H1 (cell line): ENCODE measurements at regions not wholly inside any gene's neighbourhood (a gene's known extent, or its start where the extent isn't known, plus 50 kb on each side); places are given as distances from the start of the nearest gene placed in this dataset.

ENCODE experiments used
- CHD2 ChIP-seq: IDR thresholded peaks from 2 replicates; pipeline ENCODE4 v1.6.1; 2012; ENCODE audit warnings: low read length, improper control_type of control experiment
- KDM5A ChIP-seq: fragments of 200-600 bp; IDR thresholded peaks from 2 replicates; pipeline ENCODE4 v1.7.1; 2012; ENCODE audit warnings: mild to moderate bottlenecking, low read length, inconsistent platforms, mixed read lengths
- NANOG ChIP-seq: IDR thresholded peaks from 2 replicates; pipeline ENCODE4 v1.6.1; 2011; ENCODE audit warnings: low read length, low read depth, mild to moderate bottlenecking, inconsistent platforms; ENCODE audit not compliant: insufficient read depth, poor library complexity, severe bottlenecking
- SIN3A ChIP-seq, 2 experiments: IDR thresholded peaks in 1 of 2; conservative IDR thresholded peaks in 1 of 2; 2 replicates each; pipeline ENCODE4 v1.6.1; 2011 to 2012; ENCODE audit warnings: low read length in 2 of 2, improper control_type of control experiment in 1 of 2, low read depth in 1 of 2, mild to moderate bottlenecking in 1 of 2
- TAF1 ChIP-seq: IDR thresholded peaks from 2 replicates; pipeline ENCODE4 v1.6.1; 2011; ENCODE audit warnings: mild to moderate bottlenecking, low read depth, low read length
- TF ChIP-seq, protein P1 (sequence below), 3 experiments: IDR thresholded peaks; 1 replicate in 2 of 3; 2 replicates in 1 of 3; pipeline versions ENCODE4 v1.5.1 to v1.6.1; 2011; ENCODE audit warnings: low read length in 3 of 3, mild to moderate bottlenecking in 3 of 3, inconsistent platforms in 2 of 3, low read depth in 1 of 3, moderate library complexity in 1 of 3; ENCODE audit not compliant: insufficient read depth in 1 of 3; ENCODE audit errors: control extremely low read depth in 1 of 3
- TF ChIP-seq, protein P2 (sequence below): fragments of 300-600 bp; sonication (generic); IDR thresholded peaks from 2 replicates; pipeline ENCODE4 v1.7.1; 2012; ENCODE audit warnings: low read length, moderate library complexity, mild to moderate bottlenecking, inconsistent platforms; ENCODE audit not compliant: insufficient replicate concordance

DNA sequence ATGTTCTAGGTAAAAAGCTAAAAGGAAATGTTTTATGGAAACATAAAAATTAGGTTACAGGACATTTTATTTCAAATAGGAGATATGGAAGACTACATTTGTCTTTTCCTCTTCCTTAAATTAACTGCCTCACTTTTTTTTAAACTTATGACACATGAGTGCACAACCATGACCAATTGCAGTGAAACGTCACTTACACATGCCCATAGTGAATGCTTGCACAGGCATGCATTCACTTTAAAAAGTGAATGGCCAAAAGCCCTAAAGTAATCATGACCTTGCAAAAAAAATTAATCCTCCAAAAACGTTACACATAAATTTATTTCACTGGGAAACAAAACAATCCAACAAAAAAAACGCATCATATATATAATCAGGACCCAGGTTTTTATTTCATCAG, 343.2 kb upstream of the TMTC1 start (continued):
- no peak for TF ChIP-seq NANOG
- TF ChIP-seq TAF1, result no peak
- TF ChIP-seq KDM5A, result no peak
- TF ChIP-seq CHD2, result no peak
- TF ChIP-seq, protein P1, sequence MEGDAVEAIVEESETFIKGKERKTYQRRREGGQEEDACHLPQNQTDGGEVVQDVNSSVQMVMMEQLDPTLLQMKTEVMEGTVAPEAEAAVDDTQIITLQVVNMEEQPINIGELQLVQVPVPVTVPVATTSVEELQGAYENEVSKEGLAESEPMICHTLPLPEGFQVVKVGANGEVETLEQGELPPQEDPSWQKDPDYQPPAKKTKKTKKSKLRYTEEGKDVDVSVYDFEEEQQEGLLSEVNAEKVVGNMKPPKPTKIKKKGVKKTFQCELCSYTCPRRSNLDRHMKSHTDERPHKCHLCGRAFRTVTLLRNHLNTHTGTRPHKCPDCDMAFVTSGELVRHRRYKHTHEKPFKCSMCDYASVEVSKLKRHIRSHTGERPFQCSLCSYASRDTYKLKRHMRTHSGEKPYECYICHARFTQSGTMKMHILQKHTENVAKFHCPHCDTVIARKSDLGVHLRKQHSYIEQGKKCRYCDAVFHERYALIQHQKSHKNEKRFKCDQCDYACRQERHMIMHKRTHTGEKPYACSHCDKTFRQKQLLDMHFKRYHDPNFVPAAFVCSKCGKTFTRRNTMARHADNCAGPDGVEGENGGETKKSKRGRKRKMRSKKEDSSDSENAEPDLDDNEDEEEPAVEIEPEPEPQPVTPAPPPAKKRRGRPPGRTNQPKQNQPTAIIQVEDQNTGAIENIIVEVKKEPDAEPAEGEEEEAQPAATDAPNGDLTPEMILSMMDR (IDR thresholded peaks at IDR 0.05; ENCODE audit: control extremely low read depth in 1 of 3, insufficient read depth in 1 of 3, low read depth in 1 of 3, low read length in 3 of 3), result no peak
- no peak for TF ChIP-seq SIN3A (conservative IDR thresholded peaks at IDR 0.05 in 1 of 2, IDR thresholded peaks at IDR 0.05 in 1 of 2; ENCODE audit: low read depth in 1 of 2, low read length in 2 of 2)
- TF ChIP-seq, protein P2, sequence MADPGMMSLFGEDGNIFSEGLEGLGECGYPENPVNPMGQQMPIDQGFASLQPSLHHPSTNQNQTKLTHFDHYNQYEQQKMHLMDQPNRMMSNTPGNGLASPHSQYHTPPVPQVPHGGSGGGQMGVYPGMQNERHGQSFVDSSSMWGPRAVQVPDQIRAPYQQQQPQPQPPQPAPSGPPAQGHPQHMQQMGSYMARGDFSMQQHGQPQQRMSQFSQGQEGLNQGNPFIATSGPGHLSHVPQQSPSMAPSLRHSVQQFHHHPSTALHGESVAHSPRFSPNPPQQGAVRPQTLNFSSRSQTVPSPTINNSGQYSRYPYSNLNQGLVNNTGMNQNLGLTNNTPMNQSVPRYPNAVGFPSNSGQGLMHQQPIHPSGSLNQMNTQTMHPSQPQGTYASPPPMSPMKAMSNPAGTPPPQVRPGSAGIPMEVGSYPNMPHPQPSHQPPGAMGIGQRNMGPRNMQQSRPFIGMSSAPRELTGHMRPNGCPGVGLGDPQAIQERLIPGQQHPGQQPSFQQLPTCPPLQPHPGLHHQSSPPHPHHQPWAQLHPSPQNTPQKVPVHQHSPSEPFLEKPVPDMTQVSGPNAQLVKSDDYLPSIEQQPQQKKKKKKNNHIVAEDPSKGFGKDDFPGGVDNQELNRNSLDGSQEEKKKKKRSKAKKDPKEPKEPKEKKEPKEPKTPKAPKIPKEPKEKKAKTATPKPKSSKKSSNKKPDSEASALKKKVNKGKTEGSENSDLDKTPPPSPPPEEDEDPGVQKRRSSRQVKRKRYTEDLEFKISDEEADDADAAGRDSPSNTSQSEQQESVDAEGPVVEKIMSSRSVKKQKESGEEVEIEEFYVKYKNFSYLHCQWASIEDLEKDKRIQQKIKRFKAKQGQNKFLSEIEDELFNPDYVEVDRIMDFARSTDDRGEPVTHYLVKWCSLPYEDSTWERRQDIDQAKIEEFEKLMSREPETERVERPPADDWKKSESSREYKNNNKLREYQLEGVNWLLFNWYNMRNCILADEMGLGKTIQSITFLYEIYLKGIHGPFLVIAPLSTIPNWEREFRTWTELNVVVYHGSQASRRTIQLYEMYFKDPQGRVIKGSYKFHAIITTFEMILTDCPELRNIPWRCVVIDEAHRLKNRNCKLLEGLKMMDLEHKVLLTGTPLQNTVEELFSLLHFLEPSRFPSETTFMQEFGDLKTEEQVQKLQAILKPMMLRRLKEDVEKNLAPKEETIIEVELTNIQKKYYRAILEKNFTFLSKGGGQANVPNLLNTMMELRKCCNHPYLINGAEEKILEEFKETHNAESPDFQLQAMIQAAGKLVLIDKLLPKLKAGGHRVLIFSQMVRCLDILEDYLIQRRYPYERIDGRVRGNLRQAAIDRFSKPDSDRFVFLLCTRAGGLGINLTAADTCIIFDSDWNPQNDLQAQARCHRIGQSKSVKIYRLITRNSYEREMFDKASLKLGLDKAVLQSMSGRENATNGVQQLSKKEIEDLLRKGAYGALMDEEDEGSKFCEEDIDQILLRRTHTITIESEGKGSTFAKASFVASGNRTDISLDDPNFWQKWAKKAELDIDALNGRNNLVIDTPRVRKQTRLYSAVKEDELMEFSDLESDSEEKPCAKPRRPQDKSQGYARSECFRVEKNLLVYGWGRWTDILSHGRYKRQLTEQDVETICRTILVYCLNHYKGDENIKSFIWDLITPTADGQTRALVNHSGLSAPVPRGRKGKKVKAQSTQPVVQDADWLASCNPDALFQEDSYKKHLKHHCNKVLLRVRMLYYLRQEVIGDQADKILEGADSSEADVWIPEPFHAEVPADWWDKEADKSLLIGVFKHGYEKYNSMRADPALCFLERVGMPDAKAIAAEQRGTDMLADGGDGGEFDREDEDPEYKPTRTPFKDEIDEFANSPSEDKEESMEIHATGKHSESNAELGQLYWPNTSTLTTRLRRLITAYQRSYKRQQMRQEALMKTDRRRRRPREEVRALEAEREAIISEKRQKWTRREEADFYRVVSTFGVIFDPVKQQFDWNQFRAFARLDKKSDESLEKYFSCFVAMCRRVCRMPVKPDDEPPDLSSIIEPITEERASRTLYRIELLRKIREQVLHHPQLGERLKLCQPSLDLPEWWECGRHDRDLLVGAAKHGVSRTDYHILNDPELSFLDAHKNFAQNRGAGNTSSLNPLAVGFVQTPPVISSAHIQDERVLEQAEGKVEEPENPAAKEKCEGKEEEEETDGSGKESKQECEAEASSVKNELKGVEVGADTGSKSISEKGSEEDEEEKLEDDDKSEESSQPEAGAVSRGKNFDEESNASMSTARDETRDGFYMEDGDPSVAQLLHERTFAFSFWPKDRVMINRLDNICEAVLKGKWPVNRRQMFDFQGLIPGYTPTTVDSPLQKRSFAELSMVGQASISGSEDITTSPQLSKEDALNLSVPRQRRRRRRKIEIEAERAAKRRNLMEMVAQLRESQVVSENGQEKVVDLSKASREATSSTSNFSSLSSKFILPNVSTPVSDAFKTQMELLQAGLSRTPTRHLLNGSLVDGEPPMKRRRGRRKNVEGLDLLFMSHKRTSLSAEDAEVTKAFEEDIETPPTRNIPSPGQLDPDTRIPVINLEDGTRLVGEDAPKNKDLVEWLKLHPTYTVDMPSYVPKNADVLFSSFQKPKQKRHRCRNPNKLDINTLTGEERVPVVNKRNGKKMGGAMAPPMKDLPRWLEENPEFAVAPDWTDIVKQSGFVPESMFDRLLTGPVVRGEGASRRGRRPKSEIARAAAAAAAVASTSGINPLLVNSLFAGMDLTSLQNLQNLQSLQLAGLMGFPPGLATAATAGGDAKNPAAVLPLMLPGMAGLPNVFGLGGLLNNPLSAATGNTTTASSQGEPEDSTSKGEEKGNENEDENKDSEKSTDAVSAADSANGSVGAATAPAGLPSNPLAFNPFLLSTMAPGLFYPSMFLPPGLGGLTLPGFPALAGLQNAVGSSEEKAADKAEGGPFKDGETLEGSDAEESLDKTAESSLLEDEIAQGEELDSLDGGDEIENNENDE, result no peak
